OCI-LY1 (cell line): ENCODE measurements at regions not wholly inside any gene's neighbourhood (a gene's known extent, or its start where the extent isn't known, plus 50 kb on each side); places are given as distances from the start of the nearest gene placed in this dataset.

Experiments
- CTCF ChIP-seq: fragments of 200-600 bp; sonication (generic), shearing (Covaris generic); IDR thresholded peaks from 2 replicates; pipeline ENCODE4 v1.5.1; 2017; ENCODE audit warnings: mild to moderate bottlenecking, antibody characterized with exemption, low read length, moderate library complexity, mixed read lengths
- EZH2 ChIP-seq: fragments of 200-600 bp; sonication (generic), shearing (Covaris generic); IDR thresholded peaks from 2 replicates; pipeline ENCODE4 v1.8.0; 2017; ENCODE audit warnings: borderline replicate concordance, mixed run types, mild to moderate bottlenecking, antibody characterized with exemption, low read length, moderate library complexity, mixed read lengths

GRCh38 chr22:48546653-48547424 lies 1280.8 kb downstream of the BRD1 start:
- TF ChIP-seq CTCF (no peak), EZH2 (no peak)
